Spleen (tissue), 7 donors: ENCODE measurements at regions not wholly inside any gene's neighbourhood (a gene's known extent, or its start where the extent isn't known, plus 50 kb on each side); places are given as distances from the start of the nearest gene placed in this dataset.

Experiments
- CTCF ChIP-seq, 11 experiments: fragments of 200-600 bp in 7 of 11; fragments of 450-650 bp in 4 of 11; sonication (generic) in 4 of 11; IDR thresholded peaks in 8 of 11; conservative IDR thresholded peaks in 3 of 11; 1 replicate in 7 of 11; 2 replicates in 4 of 11; pipeline versions ENCODE4 v1.4.0 to v1.8.0; 2016 to 2021; ENCODE audit warnings: antibody characterized with exemption in 11 of 11, inconsistent platforms in 4 of 11, mild to moderate bottlenecking in 1 of 11
- POLR2AphosphoS5 ChIP-seq, 3 donors: sonication (generic); formaldehyde crosslinking; IDR thresholded peaks; one replicate each; pipeline ENCODE4 v1.5.1; 2017; ENCODE audit warnings: antibody characterized with exemption in 3 of 3
- donor health status: DM: no; HTN: no; CAD: no; lungs with moderate emphysema.
- donor health status: DM: no; HTN: no; CAD: no.
- donor health status: DM: no; HTN: no; CAD: no.

DNA sequence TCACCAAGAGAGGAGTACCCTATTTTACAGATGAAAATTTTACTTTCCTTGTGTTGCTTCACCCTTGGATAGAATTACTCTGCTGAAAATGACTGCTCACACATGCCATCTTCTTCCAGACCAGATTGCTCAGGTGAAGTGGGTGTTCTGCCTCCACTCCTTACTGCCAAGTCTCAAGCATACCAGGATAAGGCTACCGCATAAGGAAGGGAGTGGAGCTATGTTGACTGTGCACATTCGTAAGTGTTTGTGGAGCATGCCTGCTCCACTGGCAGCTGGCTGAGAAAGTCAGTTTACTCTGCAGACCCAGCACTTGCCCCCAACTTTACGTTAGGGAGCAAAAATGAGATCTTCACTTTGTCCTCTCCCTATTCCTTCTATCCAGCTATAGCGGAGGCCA, 405.0 kb upstream of the DDX18 start:
- TF ChIP-seq POLR2AphosphoS5 (IDR thresholded peaks at IDR 0.05) (no peak), CTCF (IDR thresholded peaks at IDR 0.05 in 8 of 11, conservative IDR thresholded peaks at IDR 0.05 in 3 of 11) (no peak)
